Activated CD8-positive, alpha-beta T cell treated with anti-CD3 and anti-CD28 coated beads for 36 hours (primary cell): ENCODE measurements at regions not wholly inside any gene's neighbourhood (a gene's known extent, or its start where the extent isn't known, plus 50 kb on each side); places are given as distances from the start of the nearest gene placed in this dataset.
"Not testable (repeated sequence)": the region's sequence is repeated elsewhere in the genome, so short reads cannot be mapped to it uniquely, and the experiment has no call there.

Experiments
- ATAC-seq: fragments of 200-7000 bp; cut with Tn5 transposase; one replicate; pipeline ENCODE4 v1.10.0; 2021; ENCODE audit warnings: mild to moderate bottlenecking, moderate library complexity
- CTCF ChIA-PET: fragments of 350-600 bp; sonication (Branson Sonifier 250); formaldehyde crosslinking; loops from one replicate; lab custom pipeline; 2021; ENCODE audit warnings: antibody characterized with exemption; lab: Charles Lee
- POLR2A ChIA-PET: fragments of 350-600 bp; sonication (Branson Sonifier 250); formaldehyde crosslinking; loops from one replicate; lab custom pipeline; 2021; ENCODE audit warnings: antibody characterized with exemption; lab: Charles Lee
- DNase-seq: peaks from one replicate; pipeline ENCODE4 v3.0.0-alpha.2; 2020
- H3K27ac Mint-ChIP-seq: one replicate; pipeline ENCODE4 v1.8.0; 2021; ENCODE audit warnings: mild to moderate bottlenecking, mixed read lengths
- H3K27me3 Mint-ChIP-seq: one replicate; pipeline ENCODE4 v1.8.0; 2021; ENCODE audit warnings: mixed read lengths
- H3K36me3 Mint-ChIP-seq: one replicate; pipeline ENCODE4 v1.8.0; 2021; ENCODE audit warnings: low read depth, mixed read lengths
- H3K4me1 Mint-ChIP-seq: one replicate; pipeline ENCODE4 v1.8.0; 2021; ENCODE audit warnings: low read depth, mixed read lengths
- H3K4me3 Mint-ChIP-seq: one replicate; pipeline ENCODE4 v1.8.0; 2021; ENCODE audit warnings: mild to moderate bottlenecking, moderate library complexity, mixed read lengths
- H3K9me3 Mint-ChIP-seq: one replicate; pipeline ENCODE4 v1.8.0; 2021; ENCODE audit warnings: mixed read lengths
- CTCF ChIP-seq: fragments of 200-600 bp; IDR thresholded peaks from one replicate; pipeline ENCODE4 v1.8.0; 2022; ENCODE audit warnings: antibody characterized with exemption, mild to moderate bottlenecking
- intact Hi-C: fragments of 100-400 bp; cut with micrococcal nuclease; formaldehyde crosslinking; loops from one replicate; pipeline ENCODE4 v1.10.0; 2022

GRCh38 chr20:55415567-55416142 is 589.7 kb downstream of the CBLN4 start:
- ChIA-PET POLR2A (no interaction called here), CTCF (no interaction called here)
- TF ChIP-seq CTCF, result no peak
- H3K9me3 Mint-ChIP-seq, result peaks cover 4% of the 10 kb centered on the region
- no peaks in the 10 kb centered on the region for H3K27me3 Mint-ChIP-seq
- no peak for DNase-seq
- no peak overlapping the region for H3K27ac Mint-ChIP-seq
- no peak for ATAC-seq
- no peaks in the 10 kb centered on the region for H3K36me3 Mint-ChIP-seq
- intact Hi-C loops, result no loop called here
- no peak overlapping the region for H3K4me3 Mint-ChIP-seq
- no peaks in the 10 kb centered on the region for H3K4me1 Mint-ChIP-seq

- H3K27me3 Mint-ChIP-seq, POLR2A ChIA-PET, CTCF ChIA-PET, intact Hi-C loops, ATAC-seq, H3K36me3 Mint-ChIP-seq, H3K9me3 Mint-ChIP-seq, H3K27ac Mint-ChIP-seq, DNase-seq, H3K4me3 Mint-ChIP-seq, H3K4me1 Mint-ChIP-seq: not testable (repeated sequence)
Measured at GRCh38 chr20:55412508-55412907, 592.8 kb downstream of the CBLN4 start.

GRCh38 chr20:55406891-55407290 is 598.4 kb downstream of the CBLN4 start:
- CTCF ChIA-PET, result no interaction called here
- Mint-ChIP-seq H3K9me3 (peaks cover 4% of the 10 kb centered on the region), H3K36me3 (no peaks in the 10 kb centered on the region), H3K4me3 (no peak overlapping the region), H3K27me3 (no peaks in the 10 kb centered on the region), H3K27ac (no peak overlapping the region), H3K4me1 (no peaks in the 10 kb centered on the region)
- no peak for ATAC-seq
- POLR2A ChIA-PET, result no interaction called here
- DNase-seq, result no peak
- intact Hi-C loops, result no loop called here
- no peak for TF ChIP-seq CTCF

- H3K27me3 Mint-ChIP-seq, result no peaks in the 10 kb centered on the region
- H3K4me3 Mint-ChIP-seq, result no peak overlapping the region
- CTCF ChIA-PET, result no interaction called here
- no peak for TF ChIP-seq CTCF
- H3K27ac Mint-ChIP-seq, result no peak overlapping the region
- intact Hi-C loops, result no loop called here
- ATAC-seq (no peak), DNase-seq (no peak)
- peaks cover 6% of the 10 kb centered on the region for H3K9me3 Mint-ChIP-seq
- no peaks in the 10 kb centered on the region for H3K4me1 Mint-ChIP-seq
- H3K36me3 Mint-ChIP-seq, result no peaks in the 10 kb centered on the region
- POLR2A ChIA-PET, result no interaction called here
Measured at GRCh38 chr20:55394592-55394991, 610.7 kb downstream of the CBLN4 start.

- POLR2A ChIA-PET, result no interaction called here
- intact Hi-C loops, result no loop called here
- CTCF ChIA-PET, result no interaction called here
Measured at GRCh38 chr20:55390791-55391190, 614.5 kb downstream of the CBLN4 start.

More at GRCh38 chr20:55390791-55391190, 614.5 kb downstream of the CBLN4 start:
- Mint-ChIP-seq H3K27me3 (no peaks in the 10 kb centered on the region), H3K9me3 (peaks cover 7% of the 10 kb centered on the region), H3K36me3 (no peaks in the 10 kb centered on the region), H3K4me1 (no peaks in the 10 kb centered on the region), H3K27ac (no peak overlapping the region), H3K4me3 (no peak overlapping the region)
- ATAC-seq, result no peak
- TF ChIP-seq CTCF, result no peak
- DNase-seq, result no peak
